ENCODE measurements at regions not wholly inside any gene's neighbourhood (a gene's known extent, or its start where the extent isn't known, plus 50 kb on each side); places are given as distances from the start of the nearest gene placed in this dataset.
"Not testable (repeated sequence)": the region's sequence is repeated elsewhere in the genome, so short reads cannot be mapped to it uniquely, and the experiment has no call there.

DNA sequence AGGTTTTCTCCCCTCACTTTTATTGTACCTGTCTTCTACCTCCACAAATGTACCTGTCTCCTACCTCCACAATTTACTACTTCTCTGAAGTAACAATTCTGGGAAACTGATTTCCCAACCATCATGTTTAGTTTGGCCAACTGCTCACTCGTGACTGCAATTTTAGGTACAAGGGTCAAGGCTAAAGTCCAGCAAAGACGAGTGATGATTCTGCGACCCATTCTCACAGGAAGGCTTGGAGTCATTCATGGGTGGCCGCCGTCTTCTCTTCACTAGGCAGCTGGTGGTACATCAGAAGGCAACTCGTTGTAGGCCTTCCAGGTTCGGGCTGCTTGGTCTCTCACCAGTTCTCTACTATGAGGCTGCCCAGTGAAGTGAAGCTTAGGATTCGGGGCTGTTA lies 483.8 kb upstream of the JARID2 start:
- DNase-seq (ENCODE audit: low read depth) = no peak

DNA sequence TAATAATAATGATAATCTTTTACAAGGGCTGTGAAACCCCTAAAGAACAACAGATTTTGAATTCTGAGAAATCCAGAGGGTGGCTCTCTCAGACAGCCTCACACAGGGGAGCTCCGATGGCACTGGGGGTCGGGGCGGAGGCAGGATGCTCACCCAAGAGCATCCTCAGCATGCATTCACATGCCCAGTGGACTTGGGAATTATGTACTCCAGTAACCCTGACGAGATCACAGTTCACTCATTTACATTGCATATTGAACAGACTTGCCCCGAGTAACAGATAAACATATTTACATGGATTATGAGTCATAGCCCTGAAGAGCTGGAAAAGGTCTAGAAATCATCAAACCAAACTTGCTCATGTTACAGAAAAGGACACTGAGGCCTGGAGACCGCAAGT lies 482.7 kb upstream of the JARID2 start:
- DNase-seq (ENCODE audit: low read depth) = no peak

DNA sequence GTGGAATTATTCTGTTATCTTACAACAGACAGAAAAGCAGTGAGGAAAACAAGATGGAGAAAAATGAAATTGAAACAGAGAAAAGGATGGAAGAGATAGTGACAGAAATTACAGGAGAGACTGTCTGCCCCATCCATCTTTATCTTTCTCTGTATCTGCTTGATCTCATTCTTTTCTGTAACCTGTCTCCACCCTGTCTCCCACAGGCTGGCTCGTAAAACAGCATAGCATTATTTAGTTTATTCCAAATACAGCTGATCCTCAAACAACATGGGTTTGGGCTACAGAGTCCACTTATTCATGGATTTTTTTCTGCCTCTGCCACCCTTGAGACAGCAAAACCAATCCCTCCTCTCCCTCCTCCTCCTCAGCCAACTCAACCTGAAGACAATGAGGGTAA lies 482.3 kb upstream of the JARID2 start:
- no peak for DNase-seq (ENCODE audit: low read depth)

DNA sequence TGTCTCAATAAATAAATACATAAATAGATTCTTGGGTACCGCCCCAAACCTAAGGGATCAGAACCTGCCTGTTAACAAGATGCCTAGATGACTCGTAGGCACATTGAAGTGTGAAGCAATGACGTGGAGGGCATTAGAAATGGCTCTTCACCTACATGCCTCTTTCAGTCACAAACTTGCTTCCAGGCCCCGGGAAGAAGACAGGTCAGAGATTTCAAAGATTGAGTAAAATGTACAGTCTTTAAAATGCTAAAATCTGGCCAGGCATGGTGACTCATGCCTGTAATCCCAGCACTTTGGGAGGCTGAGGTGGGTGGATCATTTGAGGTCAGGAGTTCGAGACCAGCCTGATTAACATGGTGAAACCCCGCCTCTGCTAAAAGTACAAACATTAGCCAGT lies 480.8 kb upstream of the JARID2 start:
- DNase-seq (ENCODE audit: low read depth) = no peak

DNA sequence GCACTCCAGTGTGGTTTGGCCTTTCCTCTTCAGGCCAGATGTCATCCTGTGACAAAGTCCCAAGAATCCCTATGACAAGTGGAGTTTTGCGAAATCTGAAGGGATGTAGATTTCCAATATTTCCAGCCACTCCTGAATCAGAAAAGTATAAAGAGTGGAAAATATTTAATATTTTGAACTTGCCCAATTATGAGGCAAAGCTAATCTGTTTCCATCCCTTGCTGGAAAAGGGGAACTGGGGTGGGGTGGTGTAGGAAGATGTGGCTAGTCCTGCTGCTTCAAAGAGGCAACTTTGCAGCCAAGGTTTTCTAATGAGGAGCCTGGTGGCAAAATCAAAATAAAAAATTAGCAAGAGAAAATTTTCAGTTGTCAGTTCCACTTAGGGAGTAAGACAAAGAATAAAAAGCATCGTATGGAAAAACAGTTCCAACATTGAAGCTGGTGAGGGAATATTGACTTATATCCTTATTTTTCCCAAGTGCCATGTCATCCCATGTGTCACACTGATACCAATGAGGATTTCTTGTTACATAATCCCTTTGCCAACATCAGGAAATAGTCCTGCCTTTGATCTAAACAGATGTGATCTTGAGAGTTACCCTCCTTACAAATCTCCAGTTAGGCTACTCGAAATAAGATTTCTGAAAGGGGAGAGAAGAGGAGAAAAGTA lies 480.0 kb upstream of the JARID2 start:
- DNase-seq (ENCODE audit: low read depth) = no peak

DNA sequence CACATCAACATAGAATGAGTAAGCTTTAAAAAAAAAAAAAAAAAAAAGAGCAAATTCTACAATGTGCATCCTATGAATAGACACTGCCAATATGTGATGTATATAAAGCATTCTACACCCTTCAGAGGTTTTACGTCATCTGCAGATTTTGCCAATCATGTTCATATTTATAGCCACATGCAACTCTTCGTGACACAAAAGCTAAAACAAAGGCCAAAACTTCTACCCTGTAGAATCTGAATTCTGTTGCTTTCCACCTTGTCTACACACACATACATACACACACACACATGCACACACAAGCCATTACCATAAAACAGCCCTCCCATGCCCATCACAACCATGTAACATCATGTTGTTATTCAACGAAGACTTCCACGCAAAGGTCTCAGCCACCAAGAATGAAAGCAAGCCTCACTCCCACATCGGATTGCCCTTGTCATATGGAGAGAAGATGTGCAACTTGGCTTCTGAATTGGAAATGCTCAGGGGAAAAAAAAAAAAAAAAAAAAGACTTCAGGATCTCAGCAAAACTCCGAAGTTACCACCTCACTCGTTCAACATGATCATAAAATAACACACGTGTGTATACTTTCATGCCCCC lies 479.4 kb upstream of the JARID2 start:
- no peak for DNase-seq (ENCODE audit: low read depth)

DNA sequence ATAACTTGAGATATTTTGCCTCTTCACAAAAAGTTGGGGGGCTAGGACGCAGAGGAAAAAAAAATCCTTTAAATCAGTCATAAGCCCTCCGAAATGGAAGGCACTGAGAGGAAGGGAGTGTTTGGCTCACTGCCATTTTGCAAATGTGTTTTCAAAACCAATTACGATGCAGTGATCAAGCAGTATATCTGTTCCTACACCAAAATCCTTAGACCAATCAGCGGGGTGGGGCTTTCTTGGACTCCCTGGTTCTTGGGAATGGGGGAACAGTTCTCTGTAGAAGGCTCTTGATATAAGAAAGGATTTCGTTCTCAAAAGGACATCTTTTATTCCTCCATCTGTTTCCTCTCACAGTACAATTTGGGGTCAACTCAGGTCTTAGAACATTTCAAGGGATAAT lies 478.6 kb upstream of the JARID2 start:
- DNase-seq (ENCODE audit: low read depth) = no peak

DNA sequence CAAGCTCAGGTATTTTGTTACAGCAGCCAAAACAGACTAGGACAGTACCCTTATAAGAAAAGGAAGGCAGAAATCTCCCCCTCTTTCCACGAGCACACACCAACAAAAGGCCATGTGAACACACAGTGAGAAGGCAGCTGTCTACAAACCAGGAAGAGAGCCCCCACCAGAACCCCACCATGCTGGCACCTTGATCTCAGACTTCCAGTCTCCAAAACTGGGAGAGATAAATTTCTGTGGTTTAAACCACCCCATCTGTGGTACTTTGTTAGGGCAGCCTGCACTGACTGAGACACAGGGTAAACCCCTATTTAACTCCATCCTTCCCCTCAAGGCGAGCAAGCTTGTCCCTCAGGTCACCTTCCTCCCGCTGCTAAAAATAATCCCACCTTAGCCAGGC lies 475.8 kb upstream of the JARID2 start:
- DNase-seq (ENCODE audit: low read depth) = no peak

DNA sequence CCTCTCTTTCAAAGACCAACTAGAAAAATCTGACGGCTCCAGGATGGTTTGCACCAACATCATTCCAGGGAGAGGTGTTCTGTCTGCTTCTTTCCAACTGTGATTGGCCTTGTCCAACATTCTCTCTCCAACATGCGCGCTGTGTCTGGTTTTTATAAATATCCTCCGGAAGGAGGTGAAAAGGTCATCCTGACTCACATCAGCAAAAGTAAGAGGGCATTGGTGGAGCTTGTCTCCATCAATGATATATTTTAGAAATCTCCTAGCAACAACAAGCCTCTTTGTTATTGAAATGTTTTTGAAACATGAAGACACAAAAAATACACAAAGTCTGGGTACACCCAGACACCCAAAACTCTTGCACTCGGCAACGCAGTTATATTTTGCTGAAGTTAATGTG lies 475.3 kb upstream of the JARID2 start:
- no peak for DNase-seq (ENCODE audit: low read depth)

DNA sequence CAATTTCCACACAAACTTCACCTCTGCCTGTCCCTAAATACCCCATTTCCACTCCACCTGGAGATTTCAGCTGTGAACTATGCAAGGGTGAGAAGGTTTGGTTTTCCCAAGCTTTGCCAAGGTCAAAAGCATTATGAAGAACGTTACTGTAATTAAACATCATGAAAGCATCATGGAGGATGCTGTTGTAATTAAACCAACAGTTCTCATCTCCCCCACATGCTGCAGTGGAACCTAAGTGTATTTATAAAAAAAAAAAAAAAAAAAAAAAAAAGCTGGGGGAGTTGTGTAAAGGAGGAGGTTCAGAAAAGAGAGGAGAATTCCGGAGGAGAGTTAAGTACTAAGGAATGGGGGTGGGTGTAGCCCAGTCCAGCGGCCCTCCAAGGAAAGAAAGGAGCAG lies 474.9 kb upstream of the JARID2 start:
- DNase-seq (ENCODE audit: low read depth) = no peak

DNA sequence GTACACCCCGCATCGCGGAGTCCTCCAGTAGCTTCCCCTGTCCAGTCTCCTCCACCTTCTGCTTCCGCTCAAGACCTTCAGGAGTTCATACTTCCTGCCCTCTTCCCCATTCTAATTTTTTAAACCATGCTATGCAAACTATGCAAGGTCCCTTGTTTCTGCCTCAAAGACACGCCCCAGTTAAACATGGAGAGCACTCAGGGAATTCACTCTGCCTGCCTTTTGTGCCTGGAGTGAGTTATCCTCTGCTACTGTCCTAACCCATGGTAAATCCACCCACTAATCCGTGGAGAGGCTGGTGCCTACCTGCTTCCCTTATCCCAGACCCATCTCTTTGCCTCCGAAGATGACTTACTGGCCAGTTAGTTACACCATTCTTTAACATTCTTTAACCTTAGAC lies 473.7 kb upstream of the JARID2 start:
- DNase-seq (ENCODE audit: low read depth) = no peak

DNA sequence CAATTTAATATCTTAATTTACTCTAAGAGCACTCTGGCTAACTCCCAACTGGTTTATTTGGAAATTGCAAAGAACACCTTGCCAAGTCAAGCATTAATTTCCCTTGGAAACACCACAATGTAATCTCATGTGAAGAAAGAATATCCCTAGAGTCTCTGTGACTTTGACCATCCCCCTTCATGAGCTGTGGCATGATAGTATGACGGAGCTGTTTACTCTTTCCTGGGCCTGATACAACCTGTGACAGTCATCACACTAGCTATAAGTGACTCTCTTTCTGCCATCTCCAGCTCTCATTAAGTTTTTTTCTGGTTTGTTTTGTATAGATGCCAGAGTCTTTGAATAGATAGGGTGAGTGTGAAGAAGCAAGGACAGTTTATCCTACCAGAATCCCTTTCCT lies 470.3 kb upstream of the JARID2 start:
- DNase-seq (ENCODE audit: low read depth) = no peak

DNA sequence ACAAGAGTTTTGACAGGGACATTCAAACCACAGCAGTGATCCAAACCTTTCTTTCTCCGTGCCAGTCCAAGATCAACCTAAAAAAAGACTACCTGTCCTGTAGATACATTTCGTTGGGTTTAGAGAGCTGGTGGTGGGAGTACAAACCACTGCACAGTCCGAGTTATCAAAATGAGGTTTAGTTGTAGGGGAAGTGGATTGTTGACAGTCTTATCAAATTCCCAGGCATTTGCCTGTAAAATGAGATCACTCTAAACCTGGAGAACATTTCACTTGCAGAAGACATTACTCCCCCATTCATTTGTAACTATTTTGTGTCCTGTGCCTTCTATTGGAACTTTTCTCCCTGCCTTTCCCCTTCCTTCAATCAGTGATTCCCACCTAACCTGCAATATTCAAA lies 469.6 kb upstream of the JARID2 start:
- DNase-seq (ENCODE audit: low read depth) = no peak

DNA sequence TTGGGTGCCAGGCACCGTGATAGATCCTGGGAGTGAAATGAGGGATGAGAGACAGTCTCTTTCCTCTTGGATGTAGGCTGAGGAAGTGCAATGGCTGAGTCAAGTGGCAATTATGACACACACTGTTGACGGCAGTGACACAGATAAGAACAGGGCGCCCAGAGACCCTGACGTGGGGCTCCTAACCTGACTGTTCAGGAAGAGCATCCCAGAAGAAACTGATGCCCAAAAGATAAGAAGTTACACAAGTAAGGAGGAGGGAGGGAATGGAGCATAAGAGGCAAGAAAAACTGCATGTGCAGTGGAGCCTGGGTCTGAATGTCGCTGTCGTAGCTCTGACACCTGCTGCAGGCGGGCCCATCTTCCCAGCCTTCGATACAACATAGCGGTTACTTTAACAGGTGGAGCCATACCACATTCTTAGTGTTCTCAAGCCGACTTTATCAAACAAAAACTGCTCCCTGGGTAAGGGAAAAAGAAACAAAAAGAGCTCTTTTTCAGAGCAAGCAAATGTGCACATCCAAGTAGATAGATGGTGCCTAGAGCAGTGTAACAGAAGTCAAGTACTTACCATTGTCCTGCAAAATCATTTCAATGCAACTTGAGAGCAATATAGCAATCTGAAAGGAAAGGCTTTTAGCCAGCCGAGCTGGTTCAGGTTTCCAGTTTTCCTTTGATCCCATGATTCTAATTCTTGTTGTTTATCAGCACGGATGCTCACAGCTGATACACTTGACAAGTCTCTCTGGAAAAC lies 463.9 kb upstream of the JARID2 start:
- DNase-seq (ENCODE audit: low read depth) = no peak

DNA sequence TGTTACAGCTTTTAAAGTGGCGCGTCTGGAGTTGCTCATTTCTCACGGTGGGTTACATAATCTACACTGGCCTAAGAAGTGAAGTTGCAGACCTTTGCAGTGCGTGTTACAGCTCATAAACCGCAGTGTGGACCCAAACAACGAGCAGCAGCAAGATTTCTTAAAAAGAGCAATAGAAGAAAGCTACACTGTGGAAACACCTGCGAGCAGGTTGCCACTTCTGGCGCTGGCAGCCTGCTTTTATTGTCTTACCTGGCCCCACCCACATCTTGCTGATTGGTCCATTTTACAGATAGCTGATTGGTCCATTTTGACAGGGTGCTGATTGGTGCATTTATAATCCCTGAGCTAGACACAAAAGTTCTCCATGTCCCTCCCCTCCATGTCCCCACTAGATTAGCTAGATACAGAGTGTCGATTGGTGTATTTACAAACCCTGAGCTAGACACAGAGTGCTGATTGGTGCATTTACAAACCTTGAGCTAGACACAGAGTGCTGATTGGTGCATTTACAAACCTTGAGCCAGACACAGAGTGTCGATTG lies 462.9 kb upstream of the JARID2 start:
- not testable (repeated sequence) for DNase-seq (ENCODE audit: low read depth)

DNA sequence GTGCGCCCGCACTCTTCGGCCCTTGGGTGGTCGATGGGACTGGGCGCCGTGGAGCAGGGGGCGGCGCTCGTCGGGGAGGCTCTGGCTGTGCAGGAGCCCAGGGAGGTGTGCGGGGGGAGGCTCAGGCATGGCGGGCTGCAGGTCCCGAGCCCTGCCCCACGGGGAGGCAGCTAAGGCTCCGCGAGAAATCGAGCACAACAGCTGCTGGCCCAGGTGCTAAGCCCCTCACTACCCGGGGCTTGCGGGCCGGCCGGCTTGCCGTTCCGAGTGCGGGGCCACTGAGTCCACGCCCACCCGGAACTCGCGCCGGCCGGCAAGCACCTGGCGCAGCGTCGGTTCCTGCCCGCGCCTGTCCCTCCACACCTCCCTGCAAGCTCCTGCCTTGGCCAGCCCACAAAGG lies 462.3 kb upstream of the JARID2 start:
- no peak for DNase-seq (ENCODE audit: low read depth)

DNA sequence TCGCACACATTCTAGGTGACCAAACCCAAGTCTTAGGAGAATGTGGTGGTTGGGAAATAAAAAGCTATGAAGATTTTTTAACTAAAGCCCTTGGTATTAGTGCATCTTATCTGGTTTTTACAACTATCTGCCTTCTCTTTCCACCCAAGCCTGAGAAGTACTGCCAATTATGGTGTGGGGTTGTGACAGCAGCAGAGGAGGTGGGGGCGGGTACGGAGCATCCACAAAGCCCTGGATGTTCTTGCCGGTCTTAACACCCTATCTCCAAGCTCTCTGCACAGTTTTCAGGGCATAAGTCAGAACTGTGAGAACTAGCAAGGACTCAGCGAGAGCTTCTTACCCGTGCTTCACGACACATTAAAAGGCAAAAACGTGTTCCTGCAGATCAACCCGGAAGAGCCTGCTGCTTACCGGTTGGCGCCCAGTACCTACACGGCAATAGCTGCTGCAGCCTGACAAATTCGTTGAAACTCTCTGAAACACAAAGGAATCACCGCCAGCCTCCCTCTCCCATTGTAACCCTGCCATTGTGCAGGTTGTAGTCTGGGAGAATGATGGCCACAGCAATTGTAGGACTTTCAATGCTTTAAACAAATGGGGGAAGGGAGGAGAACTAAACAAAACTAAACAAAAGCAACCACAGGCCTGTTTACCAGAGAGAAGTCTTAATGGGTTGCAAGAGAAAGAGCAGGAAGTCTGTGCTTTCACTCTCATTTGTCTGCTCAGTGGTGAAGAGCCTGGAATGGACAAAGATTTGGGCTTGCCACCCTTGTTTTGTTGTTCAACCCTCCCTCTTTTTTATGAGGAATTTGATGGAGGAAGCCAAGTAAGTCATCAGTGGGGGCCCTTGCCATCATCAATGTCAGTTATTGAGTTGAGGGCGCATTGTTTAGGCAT lies 461.0 kb upstream of the JARID2 start:
- DNase-seq (ENCODE audit: low read depth) = no peak

DNA sequence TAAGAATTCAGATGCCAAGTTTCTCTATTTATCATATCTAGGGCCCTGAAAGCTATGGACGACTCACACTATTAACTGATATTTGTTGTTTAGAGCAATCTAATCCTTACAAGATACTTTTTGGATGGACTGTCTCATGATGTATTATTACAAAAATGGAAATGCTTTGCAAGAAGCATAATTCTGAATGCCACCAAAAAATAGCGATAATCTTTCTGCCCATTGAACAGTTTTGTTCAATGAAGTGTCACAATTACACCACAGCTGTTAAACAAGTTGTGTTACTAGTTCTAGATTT lies 460.4 kb upstream of the JARID2 start:
- DNase-seq (ENCODE audit: low read depth) = no peak

DNA sequence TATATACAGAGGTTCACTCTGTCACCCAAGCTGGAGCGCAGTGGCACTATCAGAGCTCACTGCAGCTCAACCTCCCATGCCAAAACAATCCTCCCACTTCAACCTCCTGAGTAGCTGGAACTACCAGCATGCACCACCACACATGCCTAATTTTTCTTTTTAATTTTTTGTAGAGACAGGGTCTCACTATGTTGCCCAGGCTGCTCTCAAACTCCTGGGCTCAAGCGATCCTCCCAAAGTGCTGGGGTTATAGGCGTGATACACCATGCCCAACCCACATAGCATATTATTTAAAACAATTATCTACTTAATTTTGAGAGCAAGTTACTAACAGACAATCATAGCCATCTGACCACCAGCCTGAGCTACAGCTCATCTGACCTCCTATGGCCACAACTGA lies 459.9 kb upstream of the JARID2 start:
- DNase-seq (ENCODE audit: low read depth) = no peak

DNA sequence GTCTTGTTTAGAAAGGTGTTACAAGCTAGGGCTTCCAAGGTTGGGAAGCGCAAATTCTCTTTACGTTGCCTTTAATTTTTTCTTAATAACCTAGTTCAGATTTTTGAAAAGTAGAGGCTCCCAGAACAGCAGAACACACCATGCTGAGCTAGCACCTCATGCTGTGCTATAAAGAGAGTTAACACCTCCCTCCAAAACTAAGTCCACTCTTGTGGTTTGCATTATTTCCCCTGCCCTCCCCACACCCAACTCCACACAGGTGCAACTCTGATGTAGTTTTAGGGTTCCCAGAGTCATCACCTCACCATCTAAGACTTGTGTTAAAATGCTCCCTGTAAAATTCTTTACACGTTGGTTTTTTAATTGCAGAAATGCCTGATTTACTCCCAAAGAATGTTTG lies 459.4 kb upstream of the JARID2 start:
- DNase-seq (ENCODE audit: low read depth) = no peak

DNA sequence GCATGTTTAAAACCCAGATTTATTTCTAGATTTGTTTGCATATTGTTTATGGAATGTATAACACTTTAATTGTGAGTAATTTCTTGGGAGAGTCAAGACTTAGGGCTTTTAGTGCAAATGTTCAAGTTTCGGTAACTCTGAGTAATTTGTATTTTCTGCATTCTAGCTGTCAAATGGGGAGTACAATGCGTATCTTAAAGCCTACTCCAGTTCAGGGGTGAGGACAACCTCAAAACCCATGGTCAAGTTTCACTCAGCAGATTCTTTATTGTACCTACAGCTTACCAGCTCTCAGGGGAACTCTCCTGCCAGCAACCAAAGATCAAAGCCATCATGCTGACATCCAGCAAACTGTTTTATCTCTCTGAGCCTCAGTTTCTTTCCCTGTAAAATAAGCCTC lies 458.6 kb upstream of the JARID2 start:
- DNase-seq (ENCODE audit: low read depth) = no peak

DNA sequence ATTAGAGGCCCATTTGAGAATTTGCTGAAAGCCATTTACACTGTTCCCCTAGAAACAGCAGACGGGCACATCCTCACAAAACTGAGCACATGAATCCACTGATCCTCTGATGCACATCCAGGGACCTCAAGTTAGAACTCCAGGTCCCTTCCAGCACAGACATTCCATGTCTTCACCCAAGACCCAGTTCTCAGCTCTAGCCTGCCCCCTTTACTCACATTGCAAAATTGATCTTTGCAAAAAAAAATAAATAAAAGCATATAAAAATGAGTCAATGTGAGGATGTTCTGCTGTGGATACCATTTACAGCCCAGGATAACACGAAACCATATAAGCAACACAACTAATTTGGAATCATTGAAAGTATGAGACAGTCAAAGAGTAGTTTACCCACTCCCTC lies 458.2 kb upstream of the JARID2 start:
- no peak for DNase-seq (ENCODE audit: low read depth)

DNA sequence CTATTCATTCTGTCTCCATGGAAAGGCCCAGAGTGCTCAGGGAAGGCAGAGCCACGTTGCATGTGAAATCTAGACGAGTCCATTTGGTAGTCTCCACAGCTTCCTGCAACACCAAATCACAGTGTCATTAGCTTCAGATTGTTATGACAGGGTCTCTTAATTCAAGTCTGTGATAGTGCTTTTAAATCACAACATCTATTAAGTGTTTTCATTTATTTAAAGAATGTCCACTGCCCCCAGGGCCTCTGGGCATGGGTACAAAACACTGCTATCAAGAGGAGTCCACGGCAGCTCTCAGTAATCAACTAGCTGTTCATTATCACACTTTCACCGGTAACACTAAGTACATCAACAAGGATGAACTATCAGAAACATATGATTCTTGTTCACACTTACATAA lies 455.9 kb upstream of the JARID2 start:
- no peak for DNase-seq (ENCODE audit: low read depth)

All from stimulated activated CD8-positive, alpha-beta memory T cell treated with anti-CD3 and anti-CD28 coated beads, Interleukin-7, amount 100 ng/mL, for 24 hours (primary cell).